ENCODE measurements at regions not wholly inside any gene's neighbourhood (a gene's known extent, or its start where the extent isn't known, plus 50 kb on each side); places are given as distances from the start of the nearest gene placed in this dataset.

DNA sequence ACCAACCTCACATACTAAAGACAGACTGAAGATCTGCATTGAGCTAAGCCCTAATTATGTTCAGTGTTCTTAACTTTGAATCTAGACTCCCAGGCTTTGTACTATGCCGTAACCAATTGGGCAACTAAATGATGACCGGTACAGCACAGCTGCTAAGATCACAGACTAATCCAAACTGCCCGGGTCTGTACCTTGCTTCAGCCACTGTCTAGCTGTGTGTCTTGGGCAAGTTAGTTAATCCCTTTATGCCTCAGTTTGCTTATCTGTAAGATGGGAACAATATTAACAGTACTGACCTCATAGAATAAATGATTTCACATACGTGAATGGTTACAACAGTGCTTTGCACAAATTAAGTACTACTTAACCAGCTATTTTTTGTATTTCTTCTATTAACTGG lies 205.8 kb upstream of the NFE2L3 start:
- intact Hi-C loops (cut with DNase I), result no loop called here
- no peak for DNase-seq (ENCODE audit: low spot score)

DNA sequence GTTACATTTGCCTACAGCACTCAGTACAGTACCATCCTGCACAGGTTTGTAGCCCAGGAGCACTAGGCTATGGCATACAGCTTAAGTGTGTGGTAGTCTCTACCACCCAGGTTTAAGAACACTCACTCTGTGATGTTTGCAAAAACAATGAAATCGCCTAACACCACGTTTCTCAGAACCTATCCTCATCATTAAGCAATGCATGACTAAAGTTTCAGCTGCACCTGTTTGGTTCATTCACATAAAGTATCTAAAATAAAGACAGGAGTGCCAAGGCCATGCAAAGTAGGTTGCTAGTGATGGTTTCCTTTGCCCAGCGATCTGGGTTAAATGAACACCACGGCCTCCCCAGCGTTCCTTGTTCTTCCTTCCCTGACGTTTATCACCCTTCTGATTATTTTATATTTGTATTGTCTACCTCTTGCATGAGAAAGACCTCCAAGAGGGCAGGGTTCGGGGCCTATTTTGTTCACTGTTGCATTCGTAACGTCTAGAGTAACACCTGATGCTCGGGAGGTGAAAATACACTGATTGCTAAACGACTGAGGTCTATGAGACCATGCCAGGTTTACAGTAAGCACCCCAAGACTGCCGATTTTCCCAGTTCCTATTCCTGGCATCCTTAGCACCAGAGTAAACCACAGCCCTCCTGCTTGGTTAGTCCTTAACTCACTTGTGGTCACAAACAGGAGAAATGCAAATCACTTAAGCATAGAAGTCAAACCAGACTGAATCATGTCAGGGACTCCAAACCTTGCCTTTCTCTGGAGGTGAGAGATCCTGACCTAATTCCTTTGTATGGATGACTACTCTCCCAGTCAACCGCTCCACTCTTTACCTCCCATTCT lies 204.1 kb upstream of the NFE2L3 start:
- intact Hi-C loops (cut with DNase I), result no loop called here
- no peak for DNase-seq (ENCODE audit: low spot score)

DNA sequence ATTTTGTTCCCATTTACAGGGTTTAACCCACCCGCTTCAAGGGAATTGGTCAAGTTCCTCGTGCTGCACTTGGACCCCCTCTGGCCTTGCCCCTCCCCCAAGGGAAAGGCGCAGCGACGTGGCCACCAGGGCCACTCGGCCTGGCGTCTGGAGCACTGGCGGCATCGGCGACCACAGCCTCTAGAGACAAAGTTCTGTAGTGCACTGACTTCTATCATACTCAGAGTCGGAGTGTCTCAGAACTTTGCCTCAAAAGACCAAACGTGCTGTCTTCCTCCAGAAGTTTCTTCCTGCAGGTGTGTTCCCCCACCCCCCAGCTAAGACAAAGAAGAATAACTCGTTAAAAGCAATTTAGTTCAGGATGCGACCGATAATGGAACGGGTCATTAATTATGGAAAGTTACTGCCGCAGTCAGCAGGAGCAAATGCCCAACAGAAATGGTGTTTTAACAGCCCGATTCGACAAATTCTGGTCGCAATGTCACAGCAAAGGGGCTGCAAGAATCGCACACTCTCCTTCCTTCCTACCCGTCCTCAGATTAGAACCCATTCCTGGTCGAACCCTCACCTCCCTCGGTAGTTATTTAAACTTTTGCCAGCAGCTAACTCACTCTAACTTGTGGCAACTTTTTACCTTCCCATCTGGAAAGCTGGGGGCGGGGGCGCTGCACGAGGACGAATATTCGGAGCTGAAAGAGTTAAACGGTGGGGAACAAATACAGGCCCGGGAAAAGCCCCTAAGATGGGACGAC lies 202.1 kb upstream of the NFE2L3 start:
- DNase-seq (ENCODE audit: low spot score), result no peak
- intact Hi-C loops (cut with DNase I), result no loop called here

DNA sequence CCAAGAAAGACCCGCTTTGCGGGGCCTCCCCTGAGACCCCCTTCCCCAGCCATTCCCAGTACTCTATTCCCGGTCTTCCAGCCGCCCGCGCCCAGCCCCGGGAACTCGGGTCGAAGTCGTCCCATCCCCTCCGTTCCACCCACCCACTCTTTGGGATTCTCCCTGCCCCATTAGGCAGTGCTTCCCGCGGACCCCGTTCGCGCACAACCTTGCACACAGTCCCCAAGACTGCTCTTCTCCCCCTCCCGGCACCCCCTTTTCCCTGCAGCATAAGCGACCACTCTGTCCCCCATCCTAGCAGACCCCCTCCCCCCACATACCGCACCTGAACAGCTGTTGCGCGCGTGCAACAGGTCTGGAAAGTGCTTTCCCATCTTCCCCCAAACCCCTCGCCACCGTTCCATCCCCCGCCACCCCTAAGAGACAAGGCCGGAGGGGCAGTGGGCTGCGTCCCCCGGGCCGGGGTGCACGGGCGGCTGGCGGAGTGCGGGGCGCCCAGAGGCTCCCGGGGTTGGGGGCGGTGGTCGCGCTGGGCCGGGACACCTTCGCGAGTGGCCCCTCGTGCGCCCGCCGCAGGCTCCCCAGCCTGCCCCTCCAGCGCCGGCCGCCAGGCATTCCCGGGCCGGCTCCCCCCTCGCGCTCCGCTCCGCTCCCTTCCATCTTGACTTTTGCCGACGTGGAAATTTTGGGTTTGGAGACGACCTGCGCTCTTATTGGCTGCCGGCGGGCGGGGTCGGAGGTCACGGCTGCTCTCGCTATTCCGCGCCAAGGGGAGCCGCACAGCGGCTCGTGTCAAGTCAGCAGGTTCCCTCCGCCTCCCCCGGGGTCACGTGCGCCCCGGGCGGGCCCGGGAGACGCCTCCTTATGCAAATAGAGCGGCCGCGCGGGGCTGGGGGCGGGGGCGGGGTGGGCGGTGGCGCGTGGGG lies 201.2 kb upstream of the NFE2L3 start:
- intact Hi-C loops (cut with DNase I), result no loop called here
- DNase-seq (ENCODE audit: low spot score), result peak; percentile 97

DNA sequence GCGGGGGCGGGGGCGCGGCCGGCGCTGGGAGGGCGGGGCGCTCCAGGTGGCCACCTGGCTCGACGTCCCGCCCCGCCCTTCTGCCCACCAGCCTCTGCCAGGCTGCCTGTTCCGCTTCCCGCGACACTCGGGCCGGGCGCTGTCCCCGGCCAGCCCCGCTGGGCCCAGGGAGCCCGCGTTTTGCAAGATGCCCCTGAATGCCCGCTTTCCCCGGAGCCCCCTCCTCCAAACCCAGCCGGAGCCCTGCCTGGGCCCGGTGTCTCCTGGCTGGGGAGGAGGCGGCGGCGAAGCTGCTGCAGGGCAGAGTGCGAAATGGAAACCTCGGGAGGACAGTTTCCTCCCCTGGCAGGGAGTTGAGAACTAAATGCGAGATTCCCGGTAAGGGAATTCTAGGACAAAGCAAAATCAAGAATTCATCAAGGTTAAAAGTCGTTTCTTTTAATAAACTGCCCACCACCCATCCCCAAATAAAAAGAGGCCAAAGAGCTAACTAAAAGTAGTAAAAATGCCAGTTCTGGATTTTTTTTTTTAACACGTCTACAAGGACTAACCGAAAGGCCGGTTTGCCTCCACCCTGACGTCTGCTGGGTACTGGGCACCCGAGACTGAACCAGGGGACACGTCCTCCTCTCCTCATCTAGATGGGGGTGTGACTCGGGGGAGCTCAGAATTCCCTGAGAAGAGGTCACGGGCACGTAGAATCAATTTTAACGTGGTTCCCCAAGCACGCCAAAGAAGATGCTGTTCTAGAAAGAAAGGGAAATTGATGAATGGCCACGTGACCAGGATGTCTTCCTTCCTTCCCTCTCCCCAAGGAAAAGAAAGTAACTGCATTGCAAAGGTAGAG lies 200.4 kb upstream of the NFE2L3 start:
- intact Hi-C loops (cut with DNase I), result no loop called here
- DNase-seq (ENCODE audit: low spot score), result no peak

DNA sequence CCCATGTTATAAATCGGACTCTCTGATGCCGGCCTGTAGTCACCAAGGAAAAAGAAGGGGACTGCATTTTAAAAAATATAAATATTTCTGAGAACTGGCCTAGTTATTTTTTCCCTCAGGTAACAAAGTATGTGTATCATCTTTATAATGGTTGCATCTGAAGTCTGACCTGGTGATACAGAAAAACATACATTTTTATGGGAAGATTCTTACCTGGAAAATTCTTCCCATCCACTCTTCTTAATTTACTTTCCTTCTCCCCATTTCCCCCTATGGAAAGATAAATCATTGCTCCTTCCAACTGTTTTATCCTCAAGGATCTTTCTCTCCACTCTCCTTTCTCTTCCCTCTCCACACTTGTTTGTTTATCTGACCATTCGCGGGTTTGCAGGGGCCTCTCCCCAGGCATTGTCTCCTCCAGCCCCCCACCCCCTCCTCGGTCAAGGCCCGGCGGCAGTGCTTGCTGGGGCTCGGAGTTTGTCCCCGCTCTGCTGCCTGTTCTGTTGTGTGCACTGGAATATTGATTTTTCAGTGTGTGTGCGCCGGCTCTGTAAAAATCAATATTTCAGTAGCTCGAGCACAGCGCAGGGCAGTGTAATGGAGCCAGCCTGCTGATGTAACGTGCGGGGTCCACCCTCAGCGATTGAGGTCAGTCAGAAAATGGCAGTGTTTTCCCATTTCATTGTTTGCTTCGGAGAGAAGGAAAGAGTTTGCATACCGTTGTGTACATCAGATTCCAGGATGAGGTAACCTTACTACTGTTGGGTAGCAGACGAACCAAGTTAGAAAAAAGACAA lies 199.5 kb upstream of the NFE2L3 start:
- intact Hi-C loops (cut with DNase I), result no loop called here
- DNase-seq (ENCODE audit: low spot score), result no peak

DNA sequence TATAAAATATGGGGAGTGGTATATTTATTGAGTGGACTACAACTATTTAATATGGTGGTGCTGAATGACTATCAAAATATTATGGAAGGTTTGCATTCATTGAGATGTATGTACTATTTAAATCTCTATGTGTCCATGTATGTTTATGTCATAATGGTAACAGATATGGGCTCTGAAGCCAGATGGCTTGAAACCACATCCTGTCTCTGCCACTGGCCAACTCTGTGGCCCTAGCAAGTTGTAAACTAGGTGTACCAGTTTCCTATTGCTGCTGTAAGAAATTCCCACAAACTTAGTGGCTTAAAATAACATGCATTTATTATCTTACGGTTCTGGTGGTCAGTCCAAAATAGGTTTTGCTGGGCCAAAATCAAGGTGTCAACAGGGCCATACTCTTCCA lies 198.1 kb upstream of the NFE2L3 start:
- DNase-seq (ENCODE audit: low spot score), result no peak
- intact Hi-C loops (cut with DNase I), result no loop called here

DNA sequence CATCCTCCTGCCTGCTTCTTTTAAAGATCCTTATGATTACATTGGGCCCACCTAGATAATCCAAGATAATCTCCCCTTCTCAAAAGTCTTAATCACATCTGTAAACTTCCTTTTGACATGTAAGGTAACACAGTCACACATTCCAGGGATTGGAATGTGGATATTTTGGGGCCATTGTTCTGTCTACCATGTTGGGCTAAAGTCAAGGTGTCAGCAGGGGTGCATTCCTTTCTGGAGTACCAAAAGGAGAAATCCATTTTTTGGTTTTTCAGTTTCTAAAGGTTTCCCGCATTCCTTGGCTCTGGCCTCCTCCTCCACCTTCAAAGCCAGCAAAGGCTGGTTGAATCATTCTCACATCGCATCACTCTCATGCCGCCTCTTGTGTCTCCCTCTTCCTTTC lies 197.6 kb upstream of the NFE2L3 start:
- intact Hi-C loops (cut with DNase I), result no loop called here

DNA sequence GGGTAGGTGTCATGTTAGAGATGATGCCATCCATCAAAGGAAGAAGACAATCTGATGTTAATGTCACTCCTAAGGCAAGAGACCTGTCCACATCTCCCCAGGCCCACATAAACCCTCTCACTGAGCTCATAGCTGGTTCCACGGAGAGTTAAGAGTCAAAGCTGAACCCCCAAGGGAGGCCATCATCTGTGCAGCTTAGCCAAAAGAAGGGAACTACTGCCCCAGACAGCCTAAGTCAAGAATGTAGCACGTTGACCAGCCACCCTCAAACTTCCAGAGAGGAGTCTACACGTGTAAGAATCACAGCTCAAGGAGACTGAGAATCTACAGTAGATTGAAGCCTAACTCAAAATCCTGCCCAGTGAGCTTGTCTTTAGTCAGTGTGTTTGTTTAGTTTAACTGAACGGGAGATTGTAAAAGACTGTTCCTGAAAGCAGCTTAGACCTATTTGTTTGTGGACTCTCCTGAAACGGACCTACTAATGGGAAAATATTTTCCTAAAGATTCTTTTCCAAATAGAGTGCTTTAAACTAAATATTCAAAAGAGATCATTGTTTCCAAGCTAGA lies 192.7 kb upstream of the NFE2L3 start:
- intact Hi-C loops (cut with DNase I), result no loop called here
- no peak for DNase-seq (ENCODE audit: low spot score)

More for the DNA sequence above, 197.6 kb upstream of the NFE2L3 start:
- no peak for DNase-seq (ENCODE audit: low spot score)

DNA sequence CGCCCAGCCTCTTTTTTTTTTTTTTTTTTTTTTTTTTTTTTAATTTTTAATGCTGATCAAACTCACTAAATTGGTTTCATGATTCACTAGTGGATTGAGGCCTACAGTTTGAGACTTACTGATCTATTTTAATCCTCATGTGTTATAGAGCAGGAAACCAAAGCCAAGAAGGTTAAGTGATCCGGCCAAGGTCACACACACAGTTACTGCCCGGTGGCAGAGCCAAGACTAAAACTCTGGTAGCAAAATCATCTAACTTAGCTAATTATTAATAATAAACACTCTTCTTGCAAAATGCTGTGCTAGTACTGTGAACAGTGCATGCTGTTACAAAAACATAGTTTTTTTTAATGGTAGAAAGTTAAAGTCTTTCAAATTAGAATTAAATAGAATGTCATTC lies 188.3 kb upstream of the NFE2L3 start:
- intact Hi-C loops (cut with DNase I), result no loop called here
- no peak for DNase-seq (ENCODE audit: low spot score)

DNA sequence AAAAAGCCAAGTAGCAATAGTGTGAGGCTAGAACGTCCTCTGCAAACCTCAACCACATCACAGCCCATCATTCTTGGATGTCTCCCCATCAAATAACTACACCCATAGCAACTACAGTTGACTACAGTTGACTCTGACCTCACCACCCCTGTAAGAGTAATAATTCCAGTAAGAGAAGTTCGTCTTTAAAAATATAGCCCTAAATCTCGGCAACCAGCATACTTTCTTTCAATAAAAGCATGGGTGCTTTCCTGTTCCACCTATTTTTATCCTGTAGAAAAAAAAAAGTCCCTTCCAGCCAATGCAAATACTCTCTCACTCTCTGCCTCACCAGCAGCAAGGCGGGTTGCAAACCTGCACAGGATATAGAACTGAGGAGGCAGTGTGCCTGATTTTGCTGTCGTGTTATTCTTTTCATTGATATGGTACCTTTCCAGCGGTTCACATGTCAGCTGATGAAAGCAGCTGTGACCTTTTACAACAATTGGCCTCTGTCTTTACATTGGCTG lies 187.5 kb upstream of the NFE2L3 start:
- intact Hi-C loops (cut with DNase I), result no loop called here
- DNase-seq (ENCODE audit: low spot score), result no peak

DNA sequence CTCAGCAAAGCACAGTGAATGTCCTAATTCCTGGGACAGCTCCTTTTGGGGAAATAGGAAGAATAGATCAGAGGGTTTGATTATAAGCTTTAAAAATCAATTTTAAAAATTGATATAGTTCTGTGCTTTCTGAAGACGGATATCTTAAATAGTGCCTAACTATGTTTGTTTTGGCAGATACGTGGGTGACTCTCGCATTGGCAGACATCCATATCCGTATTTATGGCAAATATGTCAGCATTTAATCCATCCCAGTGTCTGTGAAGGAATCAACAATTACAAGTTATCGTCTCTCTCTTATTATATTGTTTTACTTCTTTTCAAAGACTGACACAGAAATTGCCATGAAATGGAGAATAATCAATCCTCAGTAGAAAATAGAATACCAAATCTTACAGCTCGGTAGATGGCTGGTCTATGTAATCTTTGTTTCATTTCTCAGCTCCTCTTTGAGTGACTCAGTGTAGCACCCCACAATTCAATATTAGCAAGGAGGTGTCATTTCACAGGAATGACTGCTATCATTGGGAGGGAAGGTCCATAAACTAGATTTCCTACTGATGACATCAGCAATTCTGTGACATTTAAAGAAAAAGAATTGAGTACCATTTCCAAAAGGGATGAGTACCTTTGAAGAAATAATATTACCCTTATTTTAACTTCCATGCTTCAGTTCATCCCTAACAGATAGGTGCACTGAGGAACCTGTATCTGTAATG lies 186.4 kb upstream of the NFE2L3 start:
- no peak for DNase-seq (ENCODE audit: low spot score)
- intact Hi-C loops (cut with DNase I), result no loop called here

DNA sequence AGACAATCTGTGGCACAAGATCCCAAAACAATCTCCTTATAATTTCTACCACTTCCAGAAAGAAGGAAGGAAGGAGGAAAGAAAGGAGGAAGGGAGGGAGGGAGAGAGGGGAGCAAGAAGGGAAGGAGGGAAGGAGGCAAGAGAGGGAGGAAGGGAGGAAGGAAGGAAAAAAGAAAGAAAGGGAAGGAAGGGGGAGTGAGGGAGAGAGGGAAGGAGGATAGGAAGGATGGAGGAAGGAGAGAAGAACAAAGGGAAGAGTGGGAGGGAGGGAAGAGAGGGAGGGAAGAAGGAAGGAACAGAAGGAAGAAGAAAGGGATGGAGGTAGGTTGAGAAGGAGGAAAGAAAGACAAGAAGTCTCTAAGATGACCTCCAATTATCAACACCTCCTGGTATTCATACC lies 185.5 kb upstream of the NFE2L3 start:
- intact Hi-C loops (cut with DNase I), result no loop called here
- DNase-seq (ENCODE audit: low spot score), result no peak

DNA sequence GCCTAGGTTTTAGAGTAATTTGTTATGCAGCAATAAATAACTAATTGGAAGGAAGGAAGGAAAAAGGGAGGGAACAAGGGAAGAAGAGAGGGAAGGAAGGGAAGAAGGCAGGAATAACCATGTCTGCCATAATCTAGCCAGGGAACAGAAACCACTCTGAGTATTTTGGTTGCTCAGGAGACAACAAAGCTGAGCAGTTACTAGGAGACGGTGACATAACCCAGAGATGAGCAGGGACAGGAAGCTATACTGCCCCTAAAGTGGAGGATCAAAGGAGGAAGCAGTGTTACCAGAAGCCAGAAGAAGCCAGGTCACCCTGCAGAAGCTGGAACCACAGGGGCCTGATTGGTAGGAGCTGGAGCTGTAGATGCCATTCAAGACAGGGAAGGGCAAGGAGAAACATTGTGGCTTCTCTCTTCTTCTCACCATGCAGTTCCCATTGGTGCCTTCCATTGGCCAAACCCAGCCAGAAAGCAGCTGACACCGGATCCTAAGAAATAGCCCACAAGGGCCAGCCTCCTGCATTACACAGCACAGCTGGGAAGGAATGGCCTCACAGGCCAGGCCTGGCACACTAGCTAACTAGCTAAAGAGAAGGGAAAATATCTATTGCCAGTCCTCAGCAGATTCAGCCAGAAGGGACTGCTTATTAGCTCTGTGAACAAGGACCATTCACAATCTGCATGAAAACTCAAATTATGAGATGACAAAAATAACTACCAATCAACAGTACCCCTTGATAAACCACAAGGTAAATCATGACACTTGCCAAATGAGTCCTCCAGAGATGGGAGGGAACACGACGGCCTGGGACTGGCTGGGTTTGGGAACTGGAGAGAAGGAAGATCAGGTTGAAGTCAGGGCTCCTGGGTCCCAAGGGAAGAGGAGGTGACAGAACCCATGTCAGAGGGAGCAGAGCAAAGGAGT lies 184.5 kb upstream of the NFE2L3 start:
- DNase-seq (ENCODE audit: low spot score), result no peak
- intact Hi-C loops (cut with DNase I), result no loop called here

DNA sequence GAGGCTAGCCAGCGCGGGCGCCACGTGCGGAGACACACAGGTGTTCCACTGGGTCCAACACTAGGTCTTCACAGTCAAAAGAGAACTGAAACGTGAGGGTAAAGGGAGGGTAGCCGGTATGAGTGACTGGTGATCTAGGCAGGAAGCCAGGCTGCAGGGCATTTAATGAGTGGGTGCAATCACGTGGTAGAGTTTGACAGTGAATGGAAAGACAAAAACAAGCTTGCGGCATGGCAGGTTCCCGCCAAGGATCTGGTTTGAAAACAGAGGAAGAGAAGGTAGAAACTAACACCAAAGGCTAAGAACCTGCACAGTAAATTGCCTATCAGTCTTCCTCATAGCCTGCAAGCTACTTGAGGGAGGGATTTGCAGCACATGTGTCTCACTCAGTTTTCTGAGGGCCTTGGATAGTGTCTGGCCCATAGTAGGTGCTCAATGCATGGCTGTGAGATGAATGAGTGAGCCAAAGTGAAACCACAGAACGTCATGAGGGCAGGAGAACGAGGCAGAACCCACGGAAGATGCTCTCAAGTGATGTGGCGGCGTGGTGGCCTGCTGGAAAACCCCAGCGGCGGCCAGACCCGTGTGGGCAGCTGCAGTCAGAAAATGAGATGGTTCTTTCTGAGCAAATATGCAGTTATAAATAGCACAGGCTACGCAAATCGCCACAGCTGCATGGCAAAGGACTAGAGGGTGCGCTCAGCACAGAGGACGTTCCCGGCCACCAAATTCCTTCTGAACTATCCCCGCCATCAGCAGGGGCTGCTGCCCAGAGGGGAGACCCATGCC lies 183.6 kb upstream of the NFE2L3 start:
- DNase-seq (ENCODE audit: low spot score), result no peak
- intact Hi-C loops (cut with DNase I), result no loop called here
